SK-N-SH (cell line): ENCODE measurements at regions not wholly inside any gene's neighbourhood (a gene's known extent, or its start where the extent isn't known, plus 50 kb on each side); places are given as distances from the start of the nearest gene placed in this dataset.

ENCODE experiments used
- FOXJ3 ChIP-seq: sonication (generic); formaldehyde crosslinking; IDR thresholded peaks from 2 replicates; pipeline ENCODE4 v1.5.1; 2020; ENCODE audit warnings: mild to moderate bottlenecking, missing genetic modification reagents
- FOXM1 ChIP-seq: IDR thresholded peaks from 2 replicates; pipeline ENCODE4 v1.4.0; 2012; ENCODE audit warnings: low read depth, mild to moderate bottlenecking
- MAX ChIP-seq: IDR thresholded peaks from 2 replicates; pipeline ENCODE4 v1.4.0; 2012; ENCODE audit warnings: low read depth
- NFIC ChIP-seq: IDR thresholded peaks from 2 replicates; pipeline ENCODE4 v1.4.0; 2012; ENCODE audit warnings: borderline replicate concordance
- POLR2AphosphoS5 ChIP-seq: IDR thresholded peaks from 2 replicates; pipeline ENCODE4 v1.6.1; 2012; ENCODE audit warnings: low read depth, low read length
- TAF1 ChIP-seq: IDR thresholded peaks from 2 replicates; pipeline ENCODE4 v1.6.1; 2012; ENCODE audit warnings: low read depth, mild to moderate bottlenecking, low read length, moderate library complexity, borderline replicate concordance
- YY1 ChIP-seq: IDR thresholded peaks from 2 replicates; pipeline ENCODE4 v1.4.0; 2012; ENCODE audit warnings: low read depth, mild to moderate bottlenecking
- TF ChIP-seq, protein P1 (sequence below): fragments of 200-600 bp; sonication (generic); IDR thresholded peaks from 2 replicates; pipeline ENCODE4 v1.6.1; 2017; ENCODE audit warnings: antibody characterized with exemption, mild to moderate bottlenecking, moderate library complexity
- TF ChIP-seq, protein P2 (sequence below): IDR thresholded peaks from 2 replicates; pipeline ENCODE4 v1.6.1; 2012; ENCODE audit warnings: mild to moderate bottlenecking, low read depth, low read length, moderate library complexity
- TF ChIP-seq, protein P3 (sequence below): IDR thresholded peaks from 2 replicates; pipeline ENCODE4; 2012

DNA sequence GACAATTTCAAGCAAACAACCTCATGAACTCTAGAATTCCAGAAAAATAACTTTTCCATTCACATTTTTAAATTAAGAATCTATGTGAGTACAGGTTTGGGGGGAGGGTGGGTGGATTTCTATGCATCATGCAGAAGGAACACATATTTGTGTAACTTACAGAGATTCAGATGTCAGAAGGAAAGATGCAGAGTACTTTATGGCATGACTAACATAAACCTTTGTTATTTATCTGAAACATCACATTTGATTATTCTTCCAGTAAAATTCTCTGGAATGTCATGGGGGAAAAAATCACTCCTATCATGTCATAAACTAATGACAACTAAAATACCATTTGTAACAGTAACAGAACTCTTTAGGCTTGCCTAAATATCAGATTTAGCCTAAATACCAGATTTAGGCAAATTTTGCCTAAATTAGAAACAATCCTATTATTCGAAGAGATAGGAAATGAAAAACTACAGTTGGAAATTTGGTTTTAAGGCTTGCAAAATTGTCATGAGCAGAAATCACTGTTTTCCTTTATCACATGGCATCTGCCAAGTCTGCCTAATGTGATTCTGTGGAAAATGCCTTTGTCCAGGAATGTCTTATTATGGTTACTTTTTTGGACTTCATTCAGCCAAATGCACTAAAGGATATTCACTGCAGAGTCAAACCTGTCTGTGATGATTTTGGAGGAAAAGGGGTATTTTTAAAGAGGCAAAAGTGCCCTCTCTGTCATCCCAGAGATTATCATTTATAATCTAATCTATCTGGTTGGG lies 527.7 kb upstream of the CELF2 start:
- no peak for TF ChIP-seq POLR2AphosphoS5
- TF ChIP-seq, protein P1, sequence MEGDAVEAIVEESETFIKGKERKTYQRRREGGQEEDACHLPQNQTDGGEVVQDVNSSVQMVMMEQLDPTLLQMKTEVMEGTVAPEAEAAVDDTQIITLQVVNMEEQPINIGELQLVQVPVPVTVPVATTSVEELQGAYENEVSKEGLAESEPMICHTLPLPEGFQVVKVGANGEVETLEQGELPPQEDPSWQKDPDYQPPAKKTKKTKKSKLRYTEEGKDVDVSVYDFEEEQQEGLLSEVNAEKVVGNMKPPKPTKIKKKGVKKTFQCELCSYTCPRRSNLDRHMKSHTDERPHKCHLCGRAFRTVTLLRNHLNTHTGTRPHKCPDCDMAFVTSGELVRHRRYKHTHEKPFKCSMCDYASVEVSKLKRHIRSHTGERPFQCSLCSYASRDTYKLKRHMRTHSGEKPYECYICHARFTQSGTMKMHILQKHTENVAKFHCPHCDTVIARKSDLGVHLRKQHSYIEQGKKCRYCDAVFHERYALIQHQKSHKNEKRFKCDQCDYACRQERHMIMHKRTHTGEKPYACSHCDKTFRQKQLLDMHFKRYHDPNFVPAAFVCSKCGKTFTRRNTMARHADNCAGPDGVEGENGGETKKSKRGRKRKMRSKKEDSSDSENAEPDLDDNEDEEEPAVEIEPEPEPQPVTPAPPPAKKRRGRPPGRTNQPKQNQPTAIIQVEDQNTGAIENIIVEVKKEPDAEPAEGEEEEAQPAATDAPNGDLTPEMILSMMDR, result no peak
- TF ChIP-seq MAX, result no peak
- TF ChIP-seq FOXJ3, result no peak
- no peak for TF ChIP-seq TAF1
- no peak for TF ChIP-seq NFIC
- no peak for TF ChIP-seq YY1
- TF ChIP-seq FOXM1, result no peak
- TF ChIP-seq, protein P2, sequence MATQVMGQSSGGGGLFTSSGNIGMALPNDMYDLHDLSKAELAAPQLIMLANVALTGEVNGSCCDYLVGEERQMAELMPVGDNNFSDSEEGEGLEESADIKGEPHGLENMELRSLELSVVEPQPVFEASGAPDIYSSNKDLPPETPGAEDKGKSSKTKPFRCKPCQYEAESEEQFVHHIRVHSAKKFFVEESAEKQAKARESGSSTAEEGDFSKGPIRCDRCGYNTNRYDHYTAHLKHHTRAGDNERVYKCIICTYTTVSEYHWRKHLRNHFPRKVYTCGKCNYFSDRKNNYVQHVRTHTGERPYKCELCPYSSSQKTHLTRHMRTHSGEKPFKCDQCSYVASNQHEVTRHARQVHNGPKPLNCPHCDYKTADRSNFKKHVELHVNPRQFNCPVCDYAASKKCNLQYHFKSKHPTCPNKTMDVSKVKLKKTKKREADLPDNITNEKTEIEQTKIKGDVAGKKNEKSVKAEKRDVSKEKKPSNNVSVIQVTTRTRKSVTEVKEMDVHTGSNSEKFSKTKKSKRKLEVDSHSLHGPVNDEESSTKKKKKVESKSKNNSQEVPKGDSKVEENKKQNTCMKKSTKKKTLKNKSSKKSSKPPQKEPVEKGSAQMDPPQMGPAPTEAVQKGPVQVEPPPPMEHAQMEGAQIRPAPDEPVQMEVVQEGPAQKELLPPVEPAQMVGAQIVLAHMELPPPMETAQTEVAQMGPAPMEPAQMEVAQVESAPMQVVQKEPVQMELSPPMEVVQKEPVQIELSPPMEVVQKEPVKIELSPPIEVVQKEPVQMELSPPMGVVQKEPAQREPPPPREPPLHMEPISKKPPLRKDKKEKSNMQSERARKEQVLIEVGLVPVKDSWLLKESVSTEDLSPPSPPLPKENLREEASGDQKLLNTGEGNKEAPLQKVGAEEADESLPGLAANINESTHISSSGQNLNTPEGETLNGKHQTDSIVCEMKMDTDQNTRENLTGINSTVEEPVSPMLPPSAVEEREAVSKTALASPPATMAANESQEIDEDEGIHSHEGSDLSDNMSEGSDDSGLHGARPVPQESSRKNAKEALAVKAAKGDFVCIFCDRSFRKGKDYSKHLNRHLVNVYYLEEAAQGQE, result no peak
- TF ChIP-seq, protein P3, sequence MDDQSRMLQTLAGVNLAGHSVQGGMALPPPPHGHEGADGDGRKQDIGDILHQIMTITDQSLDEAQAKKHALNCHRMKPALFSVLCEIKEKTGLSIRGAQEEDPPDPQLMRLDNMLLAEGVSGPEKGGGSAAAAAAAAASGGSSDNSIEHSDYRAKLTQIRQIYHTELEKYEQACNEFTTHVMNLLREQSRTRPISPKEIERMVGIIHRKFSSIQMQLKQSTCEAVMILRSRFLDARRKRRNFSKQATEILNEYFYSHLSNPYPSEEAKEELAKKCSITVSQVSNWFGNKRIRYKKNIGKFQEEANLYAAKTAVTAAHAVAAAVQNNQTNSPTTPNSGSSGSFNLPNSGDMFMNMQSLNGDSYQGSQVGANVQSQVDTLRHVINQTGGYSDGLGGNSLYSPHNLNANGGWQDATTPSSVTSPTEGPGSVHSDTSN, result no peak
